GM19328 (cell line): ENCODE measurements at regions not wholly inside any gene's neighbourhood (a gene's known extent, or its start where the extent isn't known, plus 50 kb on each side); places are given as distances from the start of the nearest gene placed in this dataset.
"Not testable (repeated sequence)": the region's sequence is repeated elsewhere in the genome, so short reads cannot be mapped to it uniquely, and the experiment has no call there.

Source experiments
- ATAC-seq: cut with Tn5 transposase; IDR thresholded peaks from one replicate; pipeline ENCODE4 v1.9.1; 2021; ENCODE audit warnings: mild to moderate bottlenecking, moderate library complexity; ENCODE audit not compliant: unreplicated experiment

GRCh38 chr5:35561396-35561795, 56.3 kb upstream of the SPEF2 start:
- no peak for ATAC-seq

- ATAC-seq, result no peak
Observed at GRCh38 chr5:35557748-35558147, 59.9 kb upstream of the SPEF2 start.

GRCh38 chr5:35557199-35557598, 60.5 kb upstream of the SPEF2 start:
- ATAC-seq, result no peak

GRCh38 chr5:35554016-35554415, 63.6 kb upstream of the SPEF2 start:
- no peak for ATAC-seq

GRCh38 chr5:35545190-35545589, 72.5 kb upstream of the SPEF2 start:
- no peak for ATAC-seq

- no peak for ATAC-seq
Observed at GRCh38 chr5:35543408-35543807, 74.3 kb upstream of the SPEF2 start.

GRCh38 chr5:35540002-35540401, 77.7 kb upstream of the SPEF2 start:
- ATAC-seq, result no peak

- no peak for ATAC-seq
Observed at GRCh38 chr5:35538198-35538931, 79.3 kb upstream of the SPEF2 start.

GRCh38 chr5:35533156-35533555, 84.5 kb upstream of the SPEF2 start:
- ATAC-seq, result no peak

GRCh38 chr5:35531553-35531952, 86.1 kb upstream of the SPEF2 start:
- not testable (repeated sequence) for ATAC-seq

- peak; percentile 96 for ATAC-seq
Observed at GRCh38 chr5:35518104-35518503, 99.6 kb upstream of the SPEF2 start.

GRCh38 chr5:35516271-35516670, 101.4 kb upstream of the SPEF2 start:
- ATAC-seq, result no peak

GRCh38 chr5:35513612-35514011, 104.1 kb upstream of the SPEF2 start:
- ATAC-seq, result no peak

GRCh38 chr5:35502206-35502605, 115.5 kb upstream of the SPEF2 start:
- no peak for ATAC-seq

- no peak for ATAC-seq
Observed at GRCh38 chr5:35488791-35489190, 128.9 kb upstream of the SPEF2 start.

- no peak for ATAC-seq
Observed at GRCh38 chr5:35488055-35488454, 129.6 kb upstream of the SPEF2 start.

GRCh38 chr5:35487233-35488025, 130.2 kb upstream of the SPEF2 start:
- ATAC-seq, result no peak

GRCh38 chr5:35485487-35485886, 132.2 kb upstream of the SPEF2 start:
- no peak for ATAC-seq

GRCh38 chr5:35484241-35484640, 133.4 kb upstream of the SPEF2 start:
- ATAC-seq, result no peak

GRCh38 chr5:35483780-35484179, 133.9 kb upstream of the SPEF2 start:
- ATAC-seq, result no peak

GRCh38 chr5:35483191-35483590, 134.5 kb upstream of the SPEF2 start:
- ATAC-seq, result no peak

- ATAC-seq, result no peak
Observed at GRCh38 chr5:35482167-35482755, 135.4 kb upstream of the SPEF2 start.
